HG03571 (cell line): ENCODE measurements at regions not wholly inside any gene's neighbourhood (a gene's known extent, or its start where the extent isn't known, plus 50 kb on each side); places are given as distances from the start of the nearest gene placed in this dataset.

Source experiments
- ATAC-seq: cut with Tn5 transposase; IDR thresholded peaks from one replicate; pipeline ENCODE4 v1.9.1; 2021; ENCODE audit not compliant: unreplicated experiment

DNA sequence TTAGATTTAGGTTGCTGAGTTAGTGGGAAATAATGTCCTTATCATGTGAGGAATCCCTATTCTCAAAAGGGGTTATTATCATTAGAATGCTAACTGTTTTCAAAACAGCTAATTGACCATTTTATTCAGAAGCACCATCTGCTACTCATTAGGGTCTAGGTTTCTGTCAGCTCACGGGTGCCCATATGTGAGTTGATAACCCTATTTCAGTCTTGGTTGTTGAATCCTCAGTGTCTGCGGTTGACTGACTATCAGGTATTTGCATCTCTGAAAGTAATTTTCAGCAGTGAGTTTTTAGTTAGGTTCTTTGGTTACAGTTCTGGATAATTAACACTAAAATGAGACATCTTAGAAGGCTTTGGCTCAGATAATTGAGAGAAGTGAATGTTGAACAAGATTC lies 1404.0 kb downstream of the AACS start:
- no peak for ATAC-seq

DNA sequence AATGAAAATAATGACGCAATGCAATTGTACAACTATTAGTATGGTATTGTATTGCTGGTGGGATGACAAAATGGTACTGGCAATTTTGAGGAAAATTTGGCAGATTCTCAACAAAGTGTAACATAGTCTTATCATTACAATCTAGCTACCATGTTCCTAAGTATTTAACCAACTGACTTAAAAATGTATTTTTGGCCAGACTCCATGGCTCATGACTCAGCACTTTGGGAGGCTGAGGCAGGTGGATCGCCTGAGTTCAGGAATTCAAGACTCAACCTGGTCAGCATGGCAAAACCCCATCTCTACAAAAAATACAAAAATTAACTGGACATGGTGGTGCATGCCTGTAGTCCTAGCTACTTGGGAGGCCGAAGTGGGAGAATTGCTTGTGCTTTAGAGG lies 1409.5 kb downstream of the AACS start:
- no peak for ATAC-seq

DNA sequence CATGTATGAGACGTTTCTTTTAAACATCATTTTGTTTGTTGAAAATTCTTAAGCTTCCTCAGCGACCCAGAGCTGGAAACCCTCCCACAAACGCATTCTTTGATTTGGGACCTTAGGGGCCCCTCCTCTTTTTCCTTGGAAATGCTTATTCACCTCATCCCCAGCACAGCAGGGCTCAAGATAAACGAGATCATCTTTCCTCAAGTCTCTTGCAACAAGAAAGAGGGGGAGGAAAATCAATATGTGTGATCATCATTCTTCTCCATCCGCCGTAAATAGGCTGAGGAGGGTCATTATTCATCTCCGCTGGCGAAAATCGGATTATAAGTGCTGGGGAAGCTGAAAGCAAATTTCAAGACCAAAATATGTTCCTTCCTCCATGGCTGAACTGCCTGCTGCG lies 1415.2 kb downstream of the AACS start:
- ATAC-seq: no peak

DNA sequence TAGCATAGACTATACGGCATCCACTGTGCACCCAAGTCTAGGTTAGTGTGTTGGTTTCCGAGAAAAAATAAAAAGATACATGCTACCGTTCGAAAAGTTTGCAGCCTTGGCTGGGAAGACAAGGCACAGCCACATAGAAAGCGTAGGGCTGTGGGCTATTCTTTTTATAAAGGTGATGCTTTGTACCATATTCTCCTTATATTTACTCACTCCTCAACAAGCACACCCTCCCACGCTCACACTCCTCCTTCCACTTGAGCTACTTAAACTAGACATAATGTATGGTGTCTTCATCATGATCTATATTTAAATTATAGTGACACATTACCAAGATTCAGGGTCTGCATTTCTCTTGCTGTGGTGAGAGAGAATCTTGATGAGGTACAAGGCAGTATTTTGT lies 1416.5 kb downstream of the AACS start:
- no peak for ATAC-seq

DNA sequence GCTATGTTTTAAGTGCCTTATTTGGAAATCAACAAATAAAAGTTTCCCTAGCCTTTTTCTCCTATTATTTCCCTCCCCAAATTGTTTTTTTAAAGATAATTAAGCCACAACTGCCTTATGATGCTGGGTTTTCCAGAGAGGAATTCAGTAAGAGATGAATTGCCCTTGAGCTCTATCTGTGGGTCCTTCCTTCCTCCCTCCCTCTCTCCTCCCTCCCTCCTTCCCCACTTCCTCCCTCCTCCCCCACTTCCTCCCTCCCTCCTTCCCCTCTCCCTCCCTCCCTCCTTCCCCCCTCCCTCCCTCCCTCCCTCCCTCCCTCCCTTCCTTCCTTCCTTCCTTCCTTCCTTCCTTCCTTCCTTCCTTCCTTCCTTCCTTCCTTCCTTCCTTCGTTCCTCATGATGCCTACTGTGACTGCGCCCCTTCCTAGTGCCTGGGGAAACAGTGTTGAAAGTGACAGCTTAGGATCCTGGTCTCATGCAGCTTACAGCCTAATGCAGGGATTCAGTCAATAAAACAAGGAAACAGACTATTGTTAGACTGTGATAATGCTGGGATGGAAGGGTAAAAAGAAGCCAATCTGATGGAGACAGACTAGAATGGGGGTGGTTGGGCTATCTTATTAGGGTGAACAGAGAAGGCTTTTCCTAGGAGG lies 1417.1 kb downstream of the AACS start:
- ATAC-seq: no peak

DNA sequence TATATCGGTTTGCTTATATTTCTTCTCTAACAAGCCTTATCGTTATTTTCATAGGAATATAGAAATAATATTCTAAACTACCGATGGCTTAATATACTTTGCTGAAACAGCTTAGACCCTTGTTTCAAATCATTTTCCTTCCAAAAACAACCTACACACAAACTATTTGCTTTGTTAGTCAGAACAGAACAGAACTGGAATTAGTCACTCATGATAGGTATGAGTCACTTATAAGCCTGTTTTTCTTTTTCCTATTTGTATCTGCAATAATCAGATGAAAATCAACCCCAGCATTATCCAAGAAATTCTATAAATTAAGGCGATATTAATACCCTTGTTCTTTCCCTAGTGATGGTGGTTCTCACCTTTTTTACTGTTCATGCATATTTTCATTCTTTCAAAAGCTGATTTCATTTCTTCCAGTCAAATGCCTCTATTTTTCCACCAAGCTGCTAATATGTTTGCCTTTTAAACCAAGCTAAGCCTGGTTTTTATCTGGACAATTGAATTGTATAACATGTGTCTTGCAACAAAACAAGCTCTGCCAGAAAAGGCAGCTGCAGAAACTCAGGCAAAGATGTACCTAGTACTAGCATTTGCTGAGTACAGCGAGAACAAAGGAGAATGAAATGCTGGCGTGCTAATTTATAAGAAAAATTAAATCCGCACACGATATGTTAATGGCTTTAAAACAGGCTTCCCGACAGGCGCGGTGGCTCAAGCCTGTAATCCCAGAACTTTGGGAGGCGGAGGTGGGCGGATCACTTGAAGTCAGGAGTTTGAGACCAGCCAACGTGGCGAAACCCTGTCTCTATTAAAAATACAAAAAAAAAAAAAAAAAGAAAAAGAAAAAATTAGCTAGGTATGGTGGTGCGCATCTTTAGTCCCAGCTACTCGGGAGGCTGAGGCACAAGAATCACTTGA lies 1418.2 kb downstream of the AACS start:
- ATAC-seq: no peak

DNA sequence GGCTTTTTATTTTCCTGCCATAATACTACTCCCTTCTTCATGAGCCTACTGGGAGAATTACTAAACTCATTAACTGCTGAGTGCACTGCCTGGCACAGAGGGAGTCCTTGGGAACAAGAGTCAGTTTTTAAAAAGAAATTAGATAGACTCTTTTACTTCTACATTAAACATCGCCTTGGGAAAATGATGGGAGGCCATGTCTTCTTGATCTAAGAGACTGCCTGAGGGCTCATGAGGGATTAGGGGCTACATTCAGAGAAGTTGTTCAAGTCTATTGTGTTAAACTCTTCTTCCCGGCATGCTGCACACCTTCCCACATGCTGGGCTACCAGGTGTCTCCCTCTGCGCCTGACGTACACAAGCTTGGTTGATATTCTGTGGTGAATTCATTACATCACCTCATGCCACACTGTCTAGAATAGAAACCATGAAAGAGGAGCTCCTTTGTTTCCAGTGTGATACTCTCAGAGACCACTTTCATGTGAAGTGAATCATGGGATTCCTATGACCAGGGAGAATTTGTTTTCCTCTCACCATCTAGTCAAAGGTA lies 1422.3 kb downstream of the AACS start:
- no peak for ATAC-seq

DNA sequence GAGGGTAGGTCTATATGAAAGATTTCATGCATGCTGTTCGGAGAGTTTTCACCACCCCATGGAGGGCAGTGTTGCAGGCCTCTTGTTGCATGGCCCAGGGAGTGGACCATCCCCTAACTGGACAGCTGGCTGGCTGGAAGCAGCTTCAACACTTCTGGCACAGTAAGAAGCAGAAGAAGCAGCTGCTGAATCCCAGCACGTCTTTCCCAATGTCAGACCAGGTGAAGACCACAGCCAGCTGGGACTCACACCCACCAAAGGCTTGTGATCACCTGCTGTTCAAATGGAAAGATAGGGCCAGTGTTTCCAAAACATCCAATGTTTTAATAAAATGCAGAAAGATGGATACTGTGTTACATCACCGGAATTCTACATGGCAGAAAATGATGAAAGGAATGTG lies 1423.6 kb downstream of the AACS start:
- no peak for ATAC-seq

DNA sequence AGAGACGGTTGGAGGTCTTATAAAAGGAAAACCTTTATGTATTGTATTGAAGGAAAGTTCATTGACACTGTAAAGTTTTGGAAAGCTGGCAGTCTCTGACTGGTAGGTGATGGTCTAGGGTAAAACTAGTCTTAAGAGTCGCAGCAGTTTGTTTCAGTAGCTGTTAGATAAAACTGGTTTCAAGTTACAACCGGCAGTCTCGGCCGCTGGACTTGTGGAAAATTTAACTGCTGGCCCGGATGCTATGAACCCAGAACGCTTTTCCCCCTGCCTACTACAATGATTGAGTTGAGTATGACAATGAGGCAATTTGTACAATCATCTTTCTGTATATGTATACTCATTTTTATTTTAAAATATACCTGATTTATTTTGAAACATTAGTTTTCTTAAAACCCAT lies 1426.9 kb downstream of the AACS start:
- ATAC-seq: no peak

DNA sequence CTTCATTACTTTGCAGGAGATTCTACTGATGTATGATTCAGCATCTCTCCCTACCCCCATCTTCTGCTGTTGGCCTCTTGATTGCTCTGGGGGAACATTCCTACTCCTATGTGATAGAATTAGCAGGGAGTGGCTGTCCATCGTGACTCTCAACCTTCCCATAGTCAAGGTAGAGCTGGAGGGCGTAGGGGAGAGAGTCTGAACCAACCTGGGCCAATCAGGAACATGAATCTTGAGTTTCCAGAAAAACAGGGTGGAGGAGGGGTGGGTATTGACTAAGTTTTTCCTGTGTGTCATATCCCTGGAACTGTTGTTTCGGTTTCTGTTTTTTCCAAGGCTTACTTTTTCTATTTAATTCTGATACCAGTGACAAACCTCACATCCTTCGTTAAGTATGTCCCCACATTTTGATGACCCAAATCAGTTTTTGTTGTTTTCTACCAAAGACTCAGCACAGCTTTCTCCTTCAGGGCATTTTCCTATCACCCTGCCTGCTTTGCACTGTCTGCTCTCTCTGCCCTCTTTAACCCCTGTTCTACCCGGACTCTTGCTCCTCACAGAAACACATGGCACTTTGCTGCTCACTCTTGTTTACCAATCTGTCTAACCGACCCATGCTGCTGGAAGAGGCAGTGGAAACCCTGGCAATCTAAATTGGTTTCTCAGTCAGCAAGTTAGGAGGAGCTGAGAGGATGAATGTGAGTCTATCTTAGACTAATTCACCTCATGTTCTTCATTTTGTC lies 1428.3 kb downstream of the AACS start:
- no peak for ATAC-seq

DNA sequence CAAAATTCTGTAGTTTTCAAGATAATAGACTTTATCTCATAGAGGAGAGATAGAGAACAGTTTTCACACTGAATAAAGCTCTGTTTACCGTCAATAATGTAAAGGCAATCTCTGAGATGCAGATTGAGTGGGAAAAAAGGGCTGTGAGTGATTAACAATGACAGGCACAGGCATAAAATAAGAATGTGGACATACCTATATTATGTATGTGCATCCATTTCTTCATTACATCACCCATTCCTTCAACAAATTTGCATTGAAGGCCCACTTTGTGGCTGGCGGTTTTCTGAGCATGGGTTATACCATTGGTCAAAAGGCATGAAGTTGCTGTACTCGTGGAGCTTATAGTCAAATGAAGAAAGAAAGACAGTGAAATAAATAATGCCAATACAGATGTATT lies 1431.0 kb downstream of the AACS start:
- no peak for ATAC-seq

DNA sequence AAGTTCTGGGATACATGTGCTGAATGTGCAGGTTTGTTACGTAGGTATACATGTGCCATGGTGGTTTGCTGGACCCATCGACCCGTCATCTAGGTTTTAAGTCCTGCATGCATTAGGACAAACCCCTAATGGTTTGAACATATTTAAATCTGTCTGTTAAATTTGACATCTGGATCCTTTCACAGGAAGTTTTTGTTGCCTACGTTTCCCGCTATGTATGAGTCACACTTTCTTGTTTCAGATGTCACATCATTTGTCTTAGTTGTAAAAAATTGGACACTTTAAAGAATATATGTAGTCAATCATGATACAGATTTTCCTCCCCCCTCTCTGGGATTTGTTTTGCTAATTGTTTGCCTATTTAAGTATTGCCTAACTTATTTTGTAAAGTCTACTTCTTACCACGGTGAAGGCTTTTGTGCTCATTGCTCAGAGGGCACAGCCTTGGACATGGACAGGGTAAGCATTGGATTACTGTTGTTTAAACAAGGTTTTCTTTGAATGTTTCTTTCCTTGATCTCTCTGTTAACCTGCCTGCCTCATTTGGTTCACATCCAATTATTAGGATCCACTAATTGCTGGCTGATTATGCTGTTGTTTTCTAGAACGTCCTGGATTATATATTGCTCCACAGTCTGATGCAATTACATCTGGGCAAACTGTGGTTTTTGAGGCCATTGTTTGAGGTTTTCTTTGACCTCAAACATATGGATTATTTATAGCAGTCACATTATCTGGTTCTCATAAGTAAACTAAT lies 1441.4 kb downstream of the AACS start:
- no peak for ATAC-seq

DNA sequence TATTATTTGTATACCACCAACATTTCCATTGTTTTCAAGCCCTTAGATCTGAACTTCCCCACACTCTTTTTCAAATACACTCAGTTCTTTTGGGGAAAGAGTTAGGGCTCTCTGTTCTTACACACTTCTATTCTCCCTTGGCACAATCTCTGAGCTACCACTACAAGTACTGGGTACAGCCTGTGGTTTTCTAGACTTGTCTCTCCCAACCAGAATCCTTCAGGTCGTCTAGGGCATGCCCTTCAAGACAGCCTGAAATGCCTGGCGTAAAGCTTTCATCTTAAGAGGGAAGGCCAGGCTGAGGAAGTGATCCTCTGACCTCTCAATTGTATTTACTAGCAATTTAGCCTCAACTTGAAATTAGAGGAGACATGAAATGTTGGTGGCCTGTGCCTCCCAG lies 1442.0 kb downstream of the AACS start:
- ATAC-seq: no peak

DNA sequence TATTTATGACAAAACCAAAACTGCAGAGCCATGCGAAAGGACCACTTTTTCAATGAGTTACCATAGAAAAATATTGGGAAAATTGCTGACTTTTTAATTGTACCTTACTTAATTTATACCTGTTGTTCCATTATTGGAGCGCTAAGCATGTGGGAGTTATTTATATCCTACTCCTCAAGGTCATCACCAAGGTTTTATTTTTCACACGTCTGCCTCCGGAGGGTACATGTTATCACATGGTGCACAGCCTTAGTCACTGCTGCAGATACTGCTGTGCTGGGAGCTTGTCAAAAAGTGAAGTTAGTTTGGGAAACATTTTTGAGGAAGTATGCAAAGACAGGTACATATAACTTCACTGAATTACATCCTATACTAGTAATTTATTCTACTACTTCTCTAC lies 1444.3 kb downstream of the AACS start:
- ATAC-seq: no peak

DNA sequence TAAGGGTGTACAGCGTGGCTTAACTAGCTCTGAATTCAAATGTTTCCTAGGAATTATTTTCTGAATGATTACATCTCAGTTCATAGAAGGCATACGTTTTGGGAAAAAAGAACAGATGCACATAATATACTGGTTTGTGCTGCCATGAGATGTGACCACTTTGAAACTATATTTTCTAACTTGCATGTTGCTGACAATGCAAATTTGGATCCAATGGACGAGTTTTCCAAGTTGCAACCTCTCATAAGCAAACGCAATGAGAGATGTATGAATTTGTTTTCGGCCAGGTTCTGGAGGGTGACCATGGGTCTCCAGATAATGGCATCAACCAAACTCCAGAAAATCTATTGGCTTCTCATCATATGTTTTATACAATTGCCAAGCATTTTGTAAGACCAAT lies 1445.4 kb downstream of the AACS start:
- ATAC-seq: no peak

DNA sequence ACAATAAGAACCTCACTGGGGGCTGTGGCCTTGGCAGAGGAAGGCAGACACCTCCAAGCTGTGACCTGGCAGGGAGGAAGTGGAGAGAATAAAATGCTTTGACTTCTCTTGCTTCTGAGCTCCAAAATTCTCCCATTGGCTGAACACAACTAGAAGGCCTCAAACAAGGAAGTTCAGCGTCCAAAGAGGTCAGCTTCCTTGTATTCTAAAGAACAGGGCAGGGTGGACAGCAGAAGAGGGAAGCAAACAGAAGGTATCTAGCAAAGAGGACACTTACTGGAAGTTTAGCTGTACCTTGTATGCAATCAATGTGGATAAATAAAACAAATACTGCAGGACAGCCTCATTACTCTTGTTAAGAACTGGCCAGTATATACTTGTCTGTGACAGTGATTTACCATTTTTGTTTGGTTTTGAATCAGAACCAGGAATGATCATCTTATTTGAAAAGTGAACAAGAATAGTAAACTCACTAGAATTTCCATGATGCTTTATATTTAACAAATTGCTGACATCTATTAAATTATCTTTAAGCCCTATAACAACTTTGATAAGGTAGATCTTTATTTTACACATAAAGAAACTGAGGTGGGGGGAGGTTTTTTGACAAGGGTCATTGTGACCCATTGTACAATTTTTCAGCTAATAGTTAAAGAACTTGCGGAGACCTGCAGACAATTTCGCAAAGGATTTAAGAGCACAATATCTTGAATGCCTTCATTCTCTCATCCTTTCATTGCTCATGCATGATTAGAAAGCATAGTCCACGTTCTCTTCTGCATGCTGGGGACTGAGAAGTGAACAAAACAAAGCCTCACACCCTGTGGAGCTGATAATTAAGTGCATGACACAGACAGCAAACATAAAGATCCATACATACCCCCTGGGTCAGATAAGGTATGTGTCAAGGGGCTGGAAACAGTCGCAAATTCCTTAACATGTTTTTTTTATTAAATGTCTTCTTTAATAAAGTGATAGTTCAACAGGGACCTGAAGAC lies 1448.0 kb downstream of the AACS start:
- no peak for ATAC-seq

DNA sequence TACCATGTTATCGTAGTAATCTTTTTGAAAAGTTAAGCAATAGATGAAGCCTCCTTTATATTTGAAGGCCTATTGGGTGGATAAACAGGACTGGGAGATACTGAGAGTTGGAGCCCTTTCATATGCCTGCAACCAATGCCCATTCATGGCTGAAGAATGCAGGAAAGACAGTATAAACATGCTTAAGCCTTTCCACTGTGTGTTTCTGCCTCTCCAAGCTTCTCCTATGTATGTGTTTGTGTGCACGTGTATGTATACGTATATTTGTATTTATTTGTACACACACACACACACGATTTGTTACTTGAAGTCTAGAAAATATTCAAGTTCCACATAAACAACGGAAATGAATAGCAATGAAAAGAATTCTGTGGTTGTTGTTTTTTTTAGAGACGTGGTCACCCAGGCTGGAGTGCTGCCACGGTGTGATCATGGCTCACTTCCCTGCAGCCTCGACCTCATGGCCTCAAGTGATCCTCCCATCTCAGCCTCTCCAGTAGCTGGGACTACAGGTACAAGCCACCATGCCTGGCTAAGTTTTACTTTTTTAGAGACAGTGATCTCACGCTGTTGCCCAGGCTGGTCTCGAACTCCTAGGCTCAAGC lies 1453.5 kb downstream of the AACS start:
- no peak for ATAC-seq

DNA sequence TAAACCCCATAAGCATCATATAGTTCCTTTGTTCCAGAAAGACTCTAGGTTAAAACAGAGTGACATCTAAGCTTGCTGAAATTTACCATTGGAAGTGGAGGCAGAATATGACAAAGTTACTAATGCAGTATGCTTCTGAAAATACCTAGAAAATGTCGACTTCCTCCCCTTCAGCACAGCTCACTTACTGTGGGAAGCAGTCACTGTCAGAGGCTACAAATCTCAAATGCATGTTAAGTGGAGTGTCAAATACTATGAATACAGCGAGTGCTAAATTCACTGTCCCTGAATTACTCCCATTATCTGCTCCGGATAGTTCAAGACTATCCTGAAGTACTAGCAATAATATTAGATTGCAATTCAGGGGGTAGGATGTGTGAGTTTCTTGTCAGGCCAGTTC lies 1454.6 kb downstream of the AACS start:
- no peak for ATAC-seq

DNA sequence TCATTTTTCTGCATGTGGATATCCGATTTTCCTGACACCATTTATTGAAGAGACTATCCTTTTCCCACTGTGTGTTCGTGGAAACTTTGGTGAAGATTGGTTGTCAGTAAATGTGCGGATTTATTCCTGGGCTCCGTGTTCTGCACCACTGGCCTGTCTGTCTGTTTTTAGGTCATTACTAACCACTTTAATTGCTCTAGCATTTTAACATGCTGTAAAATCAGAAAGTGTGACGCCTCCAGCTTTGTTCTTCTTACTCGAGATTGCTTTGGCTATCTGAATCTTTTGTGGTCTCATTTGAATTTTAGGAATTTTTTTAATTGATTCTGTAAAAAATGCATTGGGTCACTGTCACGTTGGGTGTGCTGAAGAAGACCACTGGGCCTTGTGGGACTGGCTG lies 1458.7 kb downstream of the AACS start:
- no peak for ATAC-seq
